Esophagus muscularis mucosa (tissue), 4 donors: ENCODE measurements at regions not wholly inside any gene's neighbourhood (a gene's known extent, or its start where the extent isn't known, plus 50 kb on each side); places are given as distances from the start of the nearest gene placed in this dataset.

Source experiments
- EP300 ChIP-seq: sonication (generic); formaldehyde crosslinking; IDR thresholded peaks from one replicate; pipeline ENCODE4 v1.6.1; 2017; ENCODE audit warnings: antibody characterized with exemption
- POLR2A ChIP-seq: fragments of 450-650 bp; IDR thresholded peaks from one replicate; pipeline ENCODE4 v1.6.1; 2017; ENCODE audit warnings: antibody characterized with exemption, moderate library complexity, mild to moderate bottlenecking, low read depth
- POLR2AphosphoS5 ChIP-seq, 2 donors: sonication (generic); formaldehyde crosslinking; IDR thresholded peaks; one replicate each; pipeline ENCODE4 v1.6.1; 2017; ENCODE audit warnings: antibody characterized with exemption in 2 of 2
- TF ChIP-seq, protein P1 (sequence below), 3 experiments: fragments of 200-600 bp in 2 of 3; fragments of 450-650 bp in 1 of 3; sonication (generic) in 2 of 3; IDR thresholded peaks; one replicate each; pipeline ENCODE4 v1.5.1; 2017 to 2019; ENCODE audit warnings: antibody characterized with exemption in 3 of 3, mild to moderate bottlenecking in 2 of 3, moderate library complexity in 1 of 3

DNA sequence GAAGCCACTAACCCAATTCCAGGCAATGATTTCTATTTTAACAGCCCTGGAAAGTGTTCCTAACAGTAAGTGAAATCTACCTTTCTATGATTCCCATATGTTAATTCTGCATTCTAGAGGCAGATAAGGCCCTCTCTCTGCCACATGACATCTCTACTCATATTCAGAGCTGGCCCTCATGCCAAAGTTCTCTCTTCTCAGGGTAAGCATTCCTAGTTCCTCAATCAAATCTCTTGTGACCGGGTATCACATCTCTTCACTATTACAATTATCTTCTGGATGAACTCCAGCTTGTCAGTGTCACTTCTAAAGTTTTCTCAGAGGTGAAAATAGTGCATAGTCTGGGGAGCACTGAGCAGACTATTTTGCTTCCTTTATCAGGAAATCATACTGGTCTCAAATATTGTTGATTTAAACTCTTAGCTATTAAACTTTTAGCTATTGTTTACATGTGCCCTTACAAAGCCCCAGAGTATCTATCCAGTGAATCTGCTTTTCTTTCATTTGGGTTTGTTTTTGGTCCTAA lies 66.4 kb upstream of the TNFSF18 start:
- TF ChIP-seq, protein P1, sequence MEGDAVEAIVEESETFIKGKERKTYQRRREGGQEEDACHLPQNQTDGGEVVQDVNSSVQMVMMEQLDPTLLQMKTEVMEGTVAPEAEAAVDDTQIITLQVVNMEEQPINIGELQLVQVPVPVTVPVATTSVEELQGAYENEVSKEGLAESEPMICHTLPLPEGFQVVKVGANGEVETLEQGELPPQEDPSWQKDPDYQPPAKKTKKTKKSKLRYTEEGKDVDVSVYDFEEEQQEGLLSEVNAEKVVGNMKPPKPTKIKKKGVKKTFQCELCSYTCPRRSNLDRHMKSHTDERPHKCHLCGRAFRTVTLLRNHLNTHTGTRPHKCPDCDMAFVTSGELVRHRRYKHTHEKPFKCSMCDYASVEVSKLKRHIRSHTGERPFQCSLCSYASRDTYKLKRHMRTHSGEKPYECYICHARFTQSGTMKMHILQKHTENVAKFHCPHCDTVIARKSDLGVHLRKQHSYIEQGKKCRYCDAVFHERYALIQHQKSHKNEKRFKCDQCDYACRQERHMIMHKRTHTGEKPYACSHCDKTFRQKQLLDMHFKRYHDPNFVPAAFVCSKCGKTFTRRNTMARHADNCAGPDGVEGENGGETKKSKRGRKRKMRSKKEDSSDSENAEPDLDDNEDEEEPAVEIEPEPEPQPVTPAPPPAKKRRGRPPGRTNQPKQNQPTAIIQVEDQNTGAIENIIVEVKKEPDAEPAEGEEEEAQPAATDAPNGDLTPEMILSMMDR (IDR thresholded peaks at IDR 0.05) = no peak
- TF ChIP-seq EP300 (no peak), POLR2A (no peak), POLR2AphosphoS5 (IDR thresholded peaks at IDR 0.05) (no peak)
